ENCODE measurements at regions not wholly inside any gene's neighbourhood (a gene's known extent, or its start where the extent isn't known, plus 50 kb on each side); places are given as distances from the start of the nearest gene placed in this dataset.

DNA sequence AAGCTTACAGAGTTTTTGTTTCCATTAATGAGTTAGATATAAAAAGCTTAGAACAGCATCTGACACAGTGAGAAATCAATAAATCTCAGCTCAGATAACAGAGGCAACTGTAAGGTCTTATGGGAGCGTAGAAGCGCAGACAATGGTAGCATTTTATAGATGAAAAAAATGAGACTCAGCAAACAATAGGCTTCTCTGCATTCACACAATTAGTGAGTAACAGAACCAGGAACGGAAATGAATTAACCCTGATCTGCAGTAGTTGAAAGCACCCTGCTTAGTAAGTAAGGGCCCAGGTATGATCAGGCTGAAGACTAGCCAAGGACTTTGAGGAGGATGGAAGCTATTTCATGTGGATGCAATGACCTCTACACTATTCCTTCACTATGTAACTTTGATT is 147.2 kb upstream of the EYA4 start:
- no peak overlapping the region for H3K27ac ChIP-seq
- DNase-seq (ENCODE audit: low spot score) = no peak
- no peak overlapping the region for H3K4me3 ChIP-seq

GRCh38 chr6:133097208-133097607 is 143.9 kb upstream of the EYA4 start:
- Histone ChIP-seq H3K27ac (no peak overlapping the region), H3K4me3 (no peak overlapping the region)
- no peak for DNase-seq (ENCODE audit: low spot score)
- TF ChIP-seq, protein P1, sequence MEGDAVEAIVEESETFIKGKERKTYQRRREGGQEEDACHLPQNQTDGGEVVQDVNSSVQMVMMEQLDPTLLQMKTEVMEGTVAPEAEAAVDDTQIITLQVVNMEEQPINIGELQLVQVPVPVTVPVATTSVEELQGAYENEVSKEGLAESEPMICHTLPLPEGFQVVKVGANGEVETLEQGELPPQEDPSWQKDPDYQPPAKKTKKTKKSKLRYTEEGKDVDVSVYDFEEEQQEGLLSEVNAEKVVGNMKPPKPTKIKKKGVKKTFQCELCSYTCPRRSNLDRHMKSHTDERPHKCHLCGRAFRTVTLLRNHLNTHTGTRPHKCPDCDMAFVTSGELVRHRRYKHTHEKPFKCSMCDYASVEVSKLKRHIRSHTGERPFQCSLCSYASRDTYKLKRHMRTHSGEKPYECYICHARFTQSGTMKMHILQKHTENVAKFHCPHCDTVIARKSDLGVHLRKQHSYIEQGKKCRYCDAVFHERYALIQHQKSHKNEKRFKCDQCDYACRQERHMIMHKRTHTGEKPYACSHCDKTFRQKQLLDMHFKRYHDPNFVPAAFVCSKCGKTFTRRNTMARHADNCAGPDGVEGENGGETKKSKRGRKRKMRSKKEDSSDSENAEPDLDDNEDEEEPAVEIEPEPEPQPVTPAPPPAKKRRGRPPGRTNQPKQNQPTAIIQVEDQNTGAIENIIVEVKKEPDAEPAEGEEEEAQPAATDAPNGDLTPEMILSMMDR (IDR thresholded peaks at IDR 0.05) = no peak

More for the DNA sequence above, 147.2 kb upstream of the EYA4 start:
- TF ChIP-seq, protein P1 (IDR thresholded peaks at IDR 0.05) = no peak

DNA sequence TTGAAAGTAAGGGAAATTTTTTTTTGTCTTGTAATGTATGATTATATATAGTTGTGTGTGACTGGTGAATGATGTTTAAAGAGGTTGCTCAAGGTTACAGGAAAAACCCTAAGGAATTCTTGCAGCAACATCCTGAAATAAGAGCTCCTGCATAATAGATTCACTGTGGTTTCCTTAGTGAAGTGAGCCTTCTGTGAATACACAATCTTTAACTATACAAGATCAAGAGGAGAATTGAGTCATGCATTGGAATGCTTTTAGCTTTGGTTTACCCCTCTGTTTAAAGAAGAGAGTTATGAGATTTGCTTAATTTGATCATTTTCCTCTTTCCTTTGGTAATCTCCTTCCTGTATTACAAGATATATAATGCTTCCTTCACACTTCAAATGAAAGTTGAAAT is 141.6 kb upstream of the EYA4 start:
- no peak for DNase-seq (ENCODE audit: low spot score)
- TF ChIP-seq, protein P1 (IDR thresholded peaks at IDR 0.05) = no peak
- H3K27ac ChIP-seq = no peak overlapping the region
- no peak overlapping the region for H3K4me3 ChIP-seq

GRCh38 chr6:133100865-133101264 is 140.3 kb upstream of the EYA4 start:
- DNase-seq (ENCODE audit: low spot score) = no peak
- no peak overlapping the region for H3K4me3 ChIP-seq
- no peak overlapping the region for H3K27ac ChIP-seq
- TF ChIP-seq, protein P1 (IDR thresholded peaks at IDR 0.05) = no peak

GRCh38 chr6:133101790-133102189 is 139.4 kb upstream of the EYA4 start:
- H3K4me3 ChIP-seq = no peak overlapping the region
- TF ChIP-seq, protein P1 (IDR thresholded peaks at IDR 0.05) = no peak
- DNase-seq (ENCODE audit: low spot score) = no peak
- H3K27ac ChIP-seq = no peak overlapping the region

GRCh38 chr6:133106934-133107333 is 134.2 kb upstream of the EYA4 start:
- no peak for DNase-seq (ENCODE audit: low spot score)
- TF ChIP-seq, protein P1 (IDR thresholded peaks at IDR 0.05) = no peak
- Histone ChIP-seq H3K27ac (no peak overlapping the region), H3K4me3 (no peak overlapping the region)

DNA sequence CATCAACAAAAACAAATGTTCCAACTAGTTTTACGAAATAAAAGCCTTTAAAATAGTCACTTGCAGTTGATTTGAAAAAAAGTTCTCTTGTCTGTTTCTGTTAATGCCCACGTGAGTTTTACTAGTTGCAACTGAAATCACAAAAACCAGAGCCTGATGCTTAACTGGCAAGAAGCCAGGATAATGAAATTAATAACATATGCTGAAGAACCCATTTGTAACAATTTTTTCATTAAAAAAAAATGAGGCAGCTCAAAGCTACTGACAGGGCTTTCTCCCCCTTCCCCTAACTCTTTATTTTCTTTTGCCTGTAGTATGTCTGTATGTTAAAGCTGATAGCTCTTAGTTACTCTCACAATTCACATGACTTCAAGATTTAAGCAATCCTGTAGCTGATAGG is 132.7 kb upstream of the EYA4 start:
- no peak overlapping the region for H3K4me3 ChIP-seq
- TF ChIP-seq, protein P1 (IDR thresholded peaks at IDR 0.05) = no peak
- no peak for DNase-seq (ENCODE audit: low spot score)
- H3K27ac ChIP-seq = no peak overlapping the region

All from coronary artery (tissue), 2 donors.